HEK293 (cell line): ENCODE measurements at regions not wholly inside any gene's neighbourhood (a gene's known extent, or its start where the extent isn't known, plus 50 kb on each side); places are given as distances from the start of the nearest gene placed in this dataset.
"Not testable (repeated sequence)": the region's sequence is repeated elsewhere in the genome, so short reads cannot be mapped to it uniquely, and the experiment has no call there.

Experiments used
- CTCF ChIA-PET: fragments of 350-600 bp; formaldehyde crosslinking; extraction: SDS; loops from one replicate; lab custom pipeline; 2021; ENCODE audit warnings: antibody characterized with exemption; lab: Yijun Ruan, JAX
- POLR2A ChIA-PET: fragments of 300-600 bp; formaldehyde crosslinking; extraction: SDS; loops from one replicate; lab custom pipeline; 2020; ENCODE audit warnings: antibody characterized with exemption, inconsistent platforms; lab: Yijun Ruan, JAX
- H3K27ac ChIP-seq: fragments of 200-500 bp; sonication (Bioruptor generic); 2 replicates; pipeline ENCODE4 v1.5.1; 2014; ENCODE audit warnings: low read depth, low read length, control low read depth, inconsistent platforms; ENCODE audit errors: extremely low read depth
- H3K36me3 ChIP-seq, 2 experiments: fragments of 200-500 bp in 1 of 2; sonication (Bioruptor generic) in 1 of 2; 1 replicate in 1 of 2; 2 replicates in 1 of 2; pipeline ENCODE4 v1.5.1; 2014 to 2017; ENCODE audit warnings: inconsistent platforms in 2 of 2, low read length in 2 of 2; ENCODE audit not compliant: control insufficient read depth in 2 of 2, insufficient read depth in 1 of 2
- H3K4me1 ChIP-seq: fragments of 200-500 bp; sonication (Bioruptor generic); 2 replicates; pipeline ENCODE4 v1.5.1; 2014; ENCODE audit warnings: mild to moderate bottlenecking, low read length, inconsistent platforms; ENCODE audit not compliant: control insufficient read depth, insufficient read depth
- H3K4me3 ChIP-seq: 2 replicates; pipeline ENCODE4 v1.5.1; 2011; ENCODE audit warnings: low read depth, mild to moderate bottlenecking, control low read depth, low read length, moderate library complexity
- H3K9me3 ChIP-seq: fragments of 200-500 bp; sonication (Bioruptor generic); 2 replicates; pipeline ENCODE4 v1.5.1; 2014; ENCODE audit warnings: low read depth, low read length, inconsistent platforms; ENCODE audit not compliant: control insufficient read depth, insufficient read depth
- BCL11A ChIP-seq: fragments of 450-650 bp; formaldehyde crosslinking; IDR thresholded peaks from 2 replicates; pipeline ENCODE4 v1.5.1; 2016; ENCODE audit warnings: low read depth, missing biosample characterization, missing genetic modification characterization
- GFI1B ChIP-seq: fragments of 450-650 bp; formaldehyde crosslinking; IDR thresholded peaks from 2 replicates; pipeline ENCODE4 v1.5.1; 2016; ENCODE audit warnings: missing biosample characterization, missing genetic modification characterization
- KLF10 ChIP-seq: fragments of 450-650 bp; IDR thresholded peaks from 2 replicates; pipeline ENCODE4 v1.5.1; 2018; ENCODE audit warnings: missing biosample characterization, mild to moderate bottlenecking, missing genetic modification characterization
- KLF16 ChIP-seq: fragments of 450-650 bp; formaldehyde crosslinking; IDR thresholded peaks from 2 replicates; pipeline ENCODE4 v1.5.1; 2017; ENCODE audit warnings: missing biosample characterization, missing genetic modification characterization
- TCF7L2 ChIP-seq: IDR thresholded peaks from 2 replicates; pipeline ENCODE4 v1.6.1; 2011; ENCODE audit warnings: low read depth, mild to moderate bottlenecking, inconsistent platforms, low read length, moderate library complexity, borderline replicate concordance
- ZBTB1 ChIP-seq: fragments of 450-650 bp; formaldehyde crosslinking; IDR thresholded peaks from 2 replicates; pipeline ENCODE4 v1.5.1; 2016; ENCODE audit warnings: missing biosample characterization, missing genetic modification characterization
- ZEB2 ChIP-seq: fragments of 450-650 bp; formaldehyde crosslinking; IDR thresholded peaks from 2 replicates; pipeline ENCODE4 v1.5.1; 2016; ENCODE audit warnings: missing biosample characterization, missing genetic modification characterization
- ZNF169 ChIP-seq: fragments of 450-650 bp; formaldehyde crosslinking; IDR thresholded peaks from 2 replicates; pipeline ENCODE4 v1.5.1; 2016; ENCODE audit warnings: missing biosample characterization, missing genetic modification characterization
- ZNF202 ChIP-seq: fragments of 450-650 bp; formaldehyde crosslinking; IDR thresholded peaks from 2 replicates; pipeline ENCODE4 v1.5.1; 2016; ENCODE audit warnings: missing biosample characterization, missing genetic modification characterization, borderline replicate concordance
- ZNF221 ChIP-seq: fragments of 450-650 bp; formaldehyde crosslinking; IDR thresholded peaks from 2 replicates; pipeline ENCODE4 v1.5.1; 2017; ENCODE audit warnings: missing biosample characterization, missing genetic modification characterization, borderline replicate concordance
- ZNF223 ChIP-seq: fragments of 450-650 bp; formaldehyde crosslinking; IDR thresholded peaks from 2 replicates; pipeline ENCODE4 v1.5.1; 2016; ENCODE audit warnings: missing biosample characterization, missing genetic modification characterization
- ZNF23 ChIP-seq: fragments of 450-650 bp; formaldehyde crosslinking; IDR thresholded peaks from 2 replicates; pipeline ENCODE4 v1.5.1; 2016; ENCODE audit warnings: missing biosample characterization, missing genetic modification characterization, borderline replicate concordance
- ZNF274 ChIP-seq, 2 experiments: fragments of 200-500 bp in 1 of 2; fragments of 450-650 bp in 1 of 2; sonication (Bioruptor generic) in 1 of 2; formaldehyde crosslinking in 1 of 2; IDR thresholded peaks; 2 replicates each; pipeline versions ENCODE4 v1.5.1 to v1.6.1; 2014 to 2016; ENCODE audit warnings: borderline replicate concordance in 1 of 2, inconsistent platforms in 1 of 2, low read length in 1 of 2, missing biosample characterization in 1 of 2, missing genetic modification characterization in 1 of 2
- ZNF354C ChIP-seq: fragments of 450-650 bp; formaldehyde crosslinking; IDR thresholded peaks from 2 replicates; pipeline ENCODE4 v1.5.1; 2016; ENCODE audit warnings: missing biosample characterization, missing genetic modification characterization, low read depth, borderline replicate concordance
- ZNF510 ChIP-seq: fragments of 450-650 bp; formaldehyde crosslinking; IDR thresholded peaks from 2 replicates; pipeline ENCODE4 v1.5.1; 2018; ENCODE audit warnings: mild to moderate bottlenecking, missing genetic modification characterization, missing biosample characterization; ENCODE audit not compliant: insufficient replicate concordance
- ZNF560 ChIP-seq: fragments of 450-650 bp; formaldehyde crosslinking; IDR thresholded peaks from 2 replicates; pipeline ENCODE4 v1.5.1; 2017; ENCODE audit warnings: missing biosample characterization, missing genetic modification characterization, borderline replicate concordance
- ZNF585B ChIP-seq: fragments of 450-650 bp; formaldehyde crosslinking; IDR thresholded peaks from 2 replicates; pipeline ENCODE4 v1.5.1; 2016; ENCODE audit warnings: missing biosample characterization, missing genetic modification characterization
- ZNF621 ChIP-seq: fragments of 450-650 bp; formaldehyde crosslinking; IDR thresholded peaks from 2 replicates; pipeline ENCODE4 v1.5.1; 2017; ENCODE audit warnings: missing biosample characterization, missing genetic modification characterization
- ZNF707 ChIP-seq: fragments of 450-650 bp; formaldehyde crosslinking; IDR thresholded peaks from 2 replicates; pipeline ENCODE4 v1.5.1; 2016; ENCODE audit warnings: missing biosample characterization, missing genetic modification characterization
- ZNF747 ChIP-seq: fragments of 450-650 bp; formaldehyde crosslinking; IDR thresholded peaks from 2 replicates; pipeline ENCODE4 v1.5.1; 2016; ENCODE audit warnings: missing biosample characterization, missing genetic modification characterization
- TF ChIP-seq, protein P1 (sequence below): fragments of 450-650 bp; formaldehyde crosslinking; IDR thresholded peaks from 2 replicates; pipeline ENCODE4; 2016; ENCODE audit warnings: missing biosample characterization, missing genetic modification characterization
- TF ChIP-seq, protein P2 (sequence below): fragments of 450-650 bp; formaldehyde crosslinking; conservative IDR thresholded peaks from 2 replicates; pipeline ENCODE4 v1.5.1; 2016; ENCODE audit warnings: low read depth, missing biosample characterization, missing genetic modification characterization

DNA sequence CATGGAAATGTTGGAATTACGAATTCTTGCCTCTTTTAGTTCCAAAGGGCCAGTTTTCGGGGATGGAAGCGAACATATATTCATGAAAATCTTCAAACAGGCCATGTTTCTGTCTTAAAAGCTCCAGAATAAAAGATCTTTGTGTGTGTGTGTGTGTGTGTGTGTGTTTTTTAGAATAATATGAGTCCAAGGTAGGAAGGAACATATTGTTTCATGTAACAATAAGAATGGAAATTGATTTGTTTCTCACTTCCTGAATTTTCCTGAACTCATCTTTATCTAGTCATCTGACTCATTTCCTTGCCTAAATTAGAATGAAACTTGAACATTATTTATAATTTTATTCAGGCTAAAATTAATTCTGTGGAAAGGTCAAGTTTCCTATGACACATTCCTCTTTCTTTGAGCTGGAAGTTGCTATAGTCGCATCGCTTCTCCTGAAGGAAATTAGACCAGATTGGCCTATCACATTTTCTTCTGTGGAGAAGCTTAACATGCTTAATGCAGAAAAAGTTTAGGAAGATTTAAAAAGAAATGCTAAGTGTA lies 805.1 kb upstream of the ADAMTS5 start:
- TF ChIP-seq ZNF707 (no peak), ZEB2 (no peak), ZNF510 (tag by site-specific recombination) (no peak), ZNF23 (no peak), ZNF585B (tag by site-specific recombination) (no peak), ZNF274 (IDR thresholded peaks at IDR 0.05; ENCODE audit: low read length) (no peak), ZNF274 (tag by site-specific recombination; IDR thresholded peaks at IDR 0.05; ENCODE audit: borderline replicate concordance) (no peak), BCL11A (tag by site-specific recombination) (no peak), ZNF223 (tag by site-specific recombination) (no peak), ZBTB1 (tag by site-specific recombination) (no peak)
- TF ChIP-seq, protein P1, sequence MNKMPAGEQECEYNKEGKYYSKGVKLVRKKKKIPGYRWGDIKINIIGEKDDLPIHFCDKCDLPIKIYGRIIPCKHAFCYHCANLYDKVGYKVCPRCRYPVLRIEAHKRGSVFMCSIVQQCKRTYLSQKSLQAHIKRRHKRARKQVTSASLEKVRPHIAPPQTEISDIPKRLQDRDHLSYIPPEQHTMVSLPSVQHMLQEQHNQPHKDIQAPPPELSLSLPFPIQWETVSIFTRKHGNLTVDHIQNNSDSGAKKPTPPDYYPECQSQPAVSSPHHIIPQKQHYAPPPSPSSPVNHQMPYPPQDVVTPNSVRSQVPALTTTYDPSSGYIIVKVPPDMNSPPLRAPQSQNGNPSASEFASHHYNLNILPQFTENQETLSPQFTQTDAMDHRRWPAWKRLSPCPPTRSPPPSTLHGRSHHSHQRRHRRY = no peak

GRCh38 chr21:27769763-27770162 lies 802.9 kb upstream of the ADAMTS5 start:
- CTCF ChIA-PET = no interaction called here
- TF ChIP-seq ZNF560 (tag by site-specific recombination) (no peak), ZNF354C (tag by site-specific recombination) (no peak), ZNF621 (tag by site-specific recombination) (no peak), GFI1B (tag by site-specific recombination) (no peak), ZNF202 (tag by site-specific recombination) (no peak)
- TF ChIP-seq, all 188 proteins: peak for 0
- H3K36me3 ChIP-seq = no peaks in the 10 kb centered on the region
- no peak overlapping the region for H3K27ac ChIP-seq
- no peaks in the 10 kb centered on the region for H3K4me1 ChIP-seq
- H3K4me3 ChIP-seq = no peak overlapping the region
- H3K9me3 ChIP-seq = no peaks in the 10 kb centered on the region
- POLR2A ChIA-PET = no interaction called here

More for the DNA sequence above, 805.1 kb upstream of the ADAMTS5 start:
- Histone ChIP-seq H3K4me3 (no peak overlapping the region), H3K9me3 (no peaks in the 10 kb centered on the region; the same call in 1 of the 2 replicates), H3K36me3 (no peaks in the 10 kb centered on the region), H3K27ac (no peak overlapping the region), H3K4me1 (no peaks in the 10 kb centered on the region)
- ChIA-PET POLR2A (no interaction called here), CTCF (interaction anchor here (0.5 kb wide), 1 partner anchor 790 kb away, joined by 3 read pairs; no protein-coding TSS in a partner anchor)

DNA sequence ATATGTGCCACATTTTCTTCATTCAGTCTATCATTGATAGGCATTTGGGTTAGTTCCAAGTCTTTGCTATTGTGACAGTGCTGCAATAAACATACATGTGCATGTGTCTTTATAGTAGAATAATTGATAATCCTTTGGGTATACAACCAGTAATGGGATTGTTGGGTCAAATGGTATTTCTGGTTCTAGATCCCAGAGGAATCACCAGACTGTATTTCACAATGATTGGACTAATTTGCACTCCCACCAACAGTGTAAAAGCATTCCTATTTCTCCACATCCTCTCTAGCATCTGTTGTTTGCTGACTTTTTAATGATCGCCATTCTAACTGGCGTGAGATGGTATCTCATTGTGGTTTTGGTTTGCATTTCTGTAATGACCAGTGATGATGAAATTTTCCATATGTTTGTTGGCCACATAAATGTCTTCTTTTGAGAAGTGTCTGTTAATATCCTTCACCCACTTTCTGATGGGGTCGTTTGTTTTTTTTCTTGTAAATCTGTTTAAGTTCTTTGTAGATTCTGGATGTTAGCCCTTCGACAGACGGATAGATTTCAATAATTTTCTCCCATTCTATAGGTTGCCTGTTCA lies 801.3 kb upstream of the ADAMTS5 start:
- H3K4me1 ChIP-seq, H3K27ac ChIP-seq, POLR2A ChIA-PET, CTCF ChIA-PET, H3K9me3 ChIP-seq, H3K4me3 ChIP-seq, H3K36me3 ChIP-seq: not testable (repeated sequence)

GRCh38 chr21:27764056-27764455 lies 797.2 kb upstream of the ADAMTS5 start:
- H3K36me3 ChIP-seq = no peaks in the 10 kb centered on the region
- H3K27ac ChIP-seq = no peak overlapping the region
- H3K9me3 ChIP-seq = no peaks in the 10 kb centered on the region
- H3K4me1 ChIP-seq = no peaks in the 10 kb centered on the region
- ChIA-PET CTCF (no interaction called here), POLR2A (no interaction called here)
- H3K4me3 ChIP-seq = no peak overlapping the region
- TF ChIP-seq TCF7L2 (no peak), KLF16 (no peak), ZNF169 (tag by site-specific recombination) (no peak), BCL11A (tag by site-specific recombination) (no peak), KLF10 (tag by site-specific recombination) (no peak), ZNF221 (tag by site-specific recombination) (no peak), ZNF747 (tag by site-specific recombination) (no peak)
- TF ChIP-seq, protein P2, sequence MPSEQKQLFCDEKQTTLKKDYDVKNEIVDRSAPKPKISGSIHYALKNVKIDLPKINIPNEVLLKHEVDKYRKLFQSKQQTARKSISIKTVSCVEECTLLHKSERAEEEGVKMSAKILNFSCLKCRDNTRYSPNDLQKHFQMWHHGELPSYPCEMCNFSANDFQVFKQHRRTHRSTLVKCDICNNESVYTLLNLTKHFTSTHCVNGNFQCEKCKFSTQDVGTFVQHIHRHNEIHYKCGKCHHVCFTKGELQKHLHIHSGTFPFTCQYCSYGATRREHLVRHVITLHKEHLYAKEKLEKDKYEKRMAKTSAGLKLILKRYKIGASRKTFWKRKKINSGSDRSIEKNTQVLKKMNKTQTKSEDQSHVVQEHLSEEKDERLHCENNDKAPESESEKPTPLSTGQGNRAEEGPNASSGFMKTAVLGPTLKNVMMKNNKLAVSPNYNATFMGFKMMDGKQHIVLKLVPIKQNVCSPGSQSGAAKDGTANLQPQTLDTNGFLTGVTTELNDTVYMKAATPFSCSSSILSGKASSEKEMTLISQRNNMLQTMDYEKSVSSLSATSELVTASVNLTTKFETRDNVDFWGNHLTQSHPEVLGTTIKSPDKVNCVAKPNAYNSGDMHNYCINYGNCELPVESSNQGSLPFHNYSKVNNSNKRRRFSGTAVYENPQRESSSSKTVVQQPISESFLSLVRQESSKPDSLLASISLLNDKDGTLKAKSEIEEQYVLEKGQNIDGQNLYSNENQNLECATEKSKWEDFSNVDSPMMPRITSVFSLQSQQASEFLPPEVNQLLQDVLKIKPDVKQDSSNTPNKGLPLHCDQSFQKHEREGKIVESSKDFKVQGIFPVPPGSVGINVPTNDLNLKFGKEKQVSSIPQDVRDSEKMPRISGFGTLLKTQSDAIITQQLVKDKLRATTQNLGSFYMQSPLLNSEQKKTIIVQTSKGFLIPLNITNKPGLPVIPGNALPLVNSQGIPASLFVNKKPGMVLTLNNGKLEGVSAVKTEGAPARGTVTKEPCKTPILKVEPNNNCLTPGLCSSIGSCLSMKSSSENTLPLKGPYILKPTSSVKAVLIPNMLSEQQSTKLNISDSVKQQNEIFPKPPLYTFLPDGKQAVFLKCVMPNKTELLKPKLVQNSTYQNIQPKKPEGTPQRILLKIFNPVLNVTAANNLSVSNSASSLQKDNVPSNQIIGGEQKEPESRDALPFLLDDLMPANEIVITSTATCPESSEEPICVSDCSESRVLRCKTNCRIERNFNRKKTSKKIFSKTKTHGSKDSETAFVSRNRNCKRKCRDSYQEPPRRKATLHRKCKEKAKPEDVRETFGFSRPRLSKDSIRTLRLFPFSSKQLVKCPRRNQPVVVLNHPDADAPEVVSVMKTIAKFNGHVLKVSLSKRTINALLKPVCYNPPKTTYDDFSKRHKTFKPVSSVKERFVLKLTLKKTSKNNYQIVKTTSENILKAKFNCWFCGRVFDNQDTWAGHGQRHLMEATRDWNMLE (tag by site-specific recombination) = no peak
